ENCODE measurements at regions not wholly inside any gene's neighbourhood (a gene's known extent, or its start where the extent isn't known, plus 50 kb on each side); places are given as distances from the start of the nearest gene placed in this dataset.

- DNase-seq: peak; percentile 94
Observed at GRCh38 chr13:86051134-86052103, 252.2 kb upstream of the SLITRK6 start.

- DNase-seq: no peak
Observed at GRCh38 chr13:86038490-86038889, 239.3 kb upstream of the SLITRK6 start.

GRCh38 chr13:86020351-86021002, 221.3 kb upstream of the SLITRK6 start:
- DNase-seq: peak; percentile 85

- DNase-seq: no peak
Observed at GRCh38 chr13:86006317-86006716, 207.1 kb upstream of the SLITRK6 start.

GRCh38 chr13:86003029-86003428, 203.8 kb upstream of the SLITRK6 start:
- DNase-seq: peak; percentile 94

- DNase-seq: peak; percentile 57
Observed at GRCh38 chr13:86000546-86000945, 201.3 kb upstream of the SLITRK6 start.

GRCh38 chr13:85997587-85997986, 198.4 kb upstream of the SLITRK6 start:
- DNase-seq: no peak

- DNase-seq: peak; percentile 38
Observed at GRCh38 chr13:85995788-85996418, 196.7 kb upstream of the SLITRK6 start.

- no peak for DNase-seq
Observed at GRCh38 chr13:85993567-85993966, 194.3 kb upstream of the SLITRK6 start.

- no peak for DNase-seq
Observed at GRCh38 chr13:85990397-85990796, 191.2 kb upstream of the SLITRK6 start.

GRCh38 chr13:85985797-85986196, 186.6 kb upstream of the SLITRK6 start:
- no peak for DNase-seq

GRCh38 chr13:85982102-85982501, 182.9 kb upstream of the SLITRK6 start:
- DNase-seq: no peak

- DNase-seq: peak; percentile 8
Observed at GRCh38 chr13:85980447-85980846, 181.2 kb upstream of the SLITRK6 start.

- no peak for DNase-seq
Observed at GRCh38 chr13:85976242-85976641, 177.0 kb upstream of the SLITRK6 start.

GRCh38 chr13:85974608-85975366, 175.6 kb upstream of the SLITRK6 start:
- no peak for DNase-seq

- peak; percentile 28 for DNase-seq
Observed at GRCh38 chr13:85970727-85971126, 171.5 kb upstream of the SLITRK6 start.

- no peak for DNase-seq
Observed at GRCh38 chr13:85969331-85969730, 170.1 kb upstream of the SLITRK6 start.

GRCh38 chr13:85935868-85936467, 136.7 kb upstream of the SLITRK6 start:
- DNase-seq: no peak

- DNase-seq: no peak
Observed at GRCh38 chr13:85930108-85930507, 130.9 kb upstream of the SLITRK6 start.

- no peak for DNase-seq
Observed at GRCh38 chr13:85910962-85911361, 111.7 kb upstream of the SLITRK6 start.

- no peak for DNase-seq
Observed at GRCh38 chr13:85900521-85900920, 101.3 kb upstream of the SLITRK6 start.
